ENCODE measurements at regions not wholly inside any gene's neighbourhood (a gene's known extent, or its start where the extent isn't known, plus 50 kb on each side); places are given as distances from the start of the nearest gene placed in this dataset.
A peak's percentile ranks its signal among the peaks of the same experiment; 100 is the strongest.

DNA sequence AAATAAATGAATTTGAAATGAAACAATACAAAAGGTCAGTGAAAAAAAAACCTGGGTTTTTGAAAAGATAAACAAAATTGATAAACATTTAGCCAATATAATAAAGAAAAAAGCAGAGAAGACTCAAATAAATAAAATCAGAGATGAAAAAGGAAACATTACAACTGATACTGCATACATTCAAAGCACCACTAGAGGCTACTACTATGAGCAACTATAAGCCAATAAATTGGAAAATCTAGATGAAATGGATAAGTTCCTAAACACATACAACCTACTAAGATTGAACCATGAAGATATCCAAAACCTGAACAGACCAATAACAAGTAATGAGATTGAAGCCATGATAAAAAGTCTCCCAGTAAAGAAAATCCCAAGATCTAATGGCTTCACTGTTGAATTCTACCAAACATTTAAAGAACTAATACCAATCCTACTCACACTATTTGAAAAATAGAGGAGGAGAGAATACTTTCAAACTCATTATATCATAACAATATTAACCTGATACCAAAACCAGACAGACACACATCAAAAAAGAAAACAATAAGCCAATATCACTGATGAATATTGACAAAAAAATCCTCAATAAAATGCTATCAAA lies 80.8 kb upstream of the CERS6 start:
- BruUV-seq (replicated peaks), result no TSS peak
- no peaks in the 10 kb centered on the region for H4K20me1 ChIP-seq (ENCODE audit: insufficient read depth)
- no peaks in the 10 kb centered on the region for H3K9me2 ChIP-seq (ENCODE audit: insufficient read depth)
- H3K4me2 ChIP-seq (ENCODE audit: low read length), result no peak overlapping the region
- no peaks in the 10 kb centered on the region for H3K79me2 ChIP-seq (ENCODE audit: insufficient read depth, low read length)
- H3K9me3 ChIP-seq (ENCODE audit: control insufficient read depth in 1 of 2, insufficient read depth in 1 of 2, low read depth in 1 of 2, low read length in 2 of 2), result no peaks in the 10 kb centered on the region
- no peak for TF ChIP-seq TCF7L2 (IDR thresholded peaks at IDR 0.05; ENCODE audit: borderline replicate concordance, extremely low read depth, insufficient read depth, insufficient read length)
- no peak for TF ChIP-seq SIN3A (IDR thresholded peaks at IDR 0.05; ENCODE audit: low read depth)
- TF ChIP-seq EZH2phosphoT487 (IDR thresholded peaks at IDR 0.05; ENCODE audit: borderline replicate concordance), result no peak
- no peak for TF ChIP-seq JUND (IDR thresholded peaks at IDR 0.05)
- TF ChIP-seq, protein P1, sequence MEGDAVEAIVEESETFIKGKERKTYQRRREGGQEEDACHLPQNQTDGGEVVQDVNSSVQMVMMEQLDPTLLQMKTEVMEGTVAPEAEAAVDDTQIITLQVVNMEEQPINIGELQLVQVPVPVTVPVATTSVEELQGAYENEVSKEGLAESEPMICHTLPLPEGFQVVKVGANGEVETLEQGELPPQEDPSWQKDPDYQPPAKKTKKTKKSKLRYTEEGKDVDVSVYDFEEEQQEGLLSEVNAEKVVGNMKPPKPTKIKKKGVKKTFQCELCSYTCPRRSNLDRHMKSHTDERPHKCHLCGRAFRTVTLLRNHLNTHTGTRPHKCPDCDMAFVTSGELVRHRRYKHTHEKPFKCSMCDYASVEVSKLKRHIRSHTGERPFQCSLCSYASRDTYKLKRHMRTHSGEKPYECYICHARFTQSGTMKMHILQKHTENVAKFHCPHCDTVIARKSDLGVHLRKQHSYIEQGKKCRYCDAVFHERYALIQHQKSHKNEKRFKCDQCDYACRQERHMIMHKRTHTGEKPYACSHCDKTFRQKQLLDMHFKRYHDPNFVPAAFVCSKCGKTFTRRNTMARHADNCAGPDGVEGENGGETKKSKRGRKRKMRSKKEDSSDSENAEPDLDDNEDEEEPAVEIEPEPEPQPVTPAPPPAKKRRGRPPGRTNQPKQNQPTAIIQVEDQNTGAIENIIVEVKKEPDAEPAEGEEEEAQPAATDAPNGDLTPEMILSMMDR (IDR thresholded peaks at IDR 0.05 in 2 of 3, conservative IDR thresholded peaks at IDR 0.05 in 1 of 3; ENCODE audit: borderline replicate concordance in 1 of 3, insufficient read depth in 1 of 3, low read depth in 2 of 3, low read length in 2 of 3), result peak in 2 of 3 experiments; percentile 42 to 48; a peak in 4 of 6 replicates
- TF ChIP-seq, protein P2, sequence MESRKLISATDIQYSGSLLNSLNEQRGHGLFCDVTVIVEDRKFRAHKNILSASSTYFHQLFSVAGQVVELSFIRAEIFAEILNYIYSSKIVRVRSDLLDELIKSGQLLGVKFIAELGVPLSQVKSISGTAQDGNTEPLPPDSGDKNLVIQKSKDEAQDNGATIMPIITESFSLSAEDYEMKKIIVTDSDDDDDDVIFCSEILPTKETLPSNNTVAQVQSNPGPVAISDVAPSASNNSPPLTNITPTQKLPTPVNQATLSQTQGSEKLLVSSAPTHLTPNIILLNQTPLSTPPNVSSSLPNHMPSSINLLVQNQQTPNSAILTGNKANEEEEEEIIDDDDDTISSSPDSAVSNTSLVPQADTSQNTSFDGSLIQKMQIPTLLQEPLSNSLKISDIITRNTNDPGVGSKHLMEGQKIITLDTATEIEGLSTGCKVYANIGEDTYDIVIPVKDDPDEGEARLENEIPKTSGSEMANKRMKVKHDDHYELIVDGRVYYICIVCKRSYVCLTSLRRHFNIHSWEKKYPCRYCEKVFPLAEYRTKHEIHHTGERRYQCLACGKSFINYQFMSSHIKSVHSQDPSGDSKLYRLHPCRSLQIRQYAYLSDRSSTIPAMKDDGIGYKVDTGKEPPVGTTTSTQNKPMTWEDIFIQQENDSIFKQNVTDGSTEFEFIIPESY (IDR thresholded peaks at IDR 0.05; ENCODE audit: extremely low read depth, insufficient replicate concordance, low read length), result no peak
- TF ChIP-seq ZFX (IDR thresholded peaks at IDR 0.05), result no peak
- TF ChIP-seq CBX3 (IDR thresholded peaks at IDR 0.05; ENCODE audit: low read depth), result no peak
- TF ChIP-seq SP1 (IDR thresholded peaks at IDR 0.05; ENCODE audit: low read depth), result no peak
- TF ChIP-seq RAD21 (IDR thresholded peaks at IDR 0.05; ENCODE audit: low read depth), result peak; percentile 43; the same call in 1 of the 2 replicates
- TF ChIP-seq ELF1 (IDR thresholded peaks at IDR 0.05; ENCODE audit: borderline replicate concordance, low read depth), result no peak
- TF ChIP-seq YY1 (IDR thresholded peaks at IDR 0.05; ENCODE audit: extremely low read depth, insufficient replicate concordance, low read depth, low read length), result no peak
- TF ChIP-seq FOSL1 (IDR thresholded peaks at IDR 0.05; ENCODE audit: low read depth), result no peak
- TF ChIP-seq POLR2A (IDR thresholded peaks at IDR 0.05; ENCODE audit: borderline replicate concordance, extremely low read depth, insufficient read depth, insufficient read length), result no peak
- intact Hi-C loops (cut with micrococcal nuclease), result no loop called here
- POLR2A ChIA-PET, result no interaction called here
- no peaks in the 10 kb centered on the region for H3K36me3 ChIP-seq (ENCODE audit: control insufficient read depth in 1 of 2, insufficient read depth in 2 of 2, low read length in 2 of 2)
- H3K4me3 ChIP-seq (replicated peaks in 1 of 2; ENCODE audit: low read depth in 1 of 2, low read length in 2 of 2), result no peak overlapping the region
- no peak overlapping the region for H3K27ac ChIP-seq (ENCODE audit: low read depth, low read length)
- H2AFZ ChIP-seq (ENCODE audit: low read depth, low read length, poor library complexity, severe bottlenecking), result no peak overlapping the region
- CTCF ChIA-PET, result no interaction called here
- RAD21 ChIA-PET (ENCODE audit: low non-redundant PET in 1 of 2, low total read pairs in 2 of 2, uncharacterized antibody in 2 of 2, unreplicated experiment in 2 of 2), result no interaction called here
- no peak for DNase-seq (ENCODE audit: low read depth, low spot score)
- no peaks in the 10 kb centered on the region for H3K4me1 ChIP-seq (ENCODE audit: control insufficient read depth in 1 of 2, insufficient read depth in 2 of 2, low read length in 2 of 2)
- ATAC-seq, result no peak
- no peak overlapping the region for H3K9ac ChIP-seq (ENCODE audit: low read length)
- H3K27me3 ChIP-seq (ENCODE audit: insufficient read depth, low read length), result no peaks in the 10 kb centered on the region

Measured in HCT116 (cell line).